Epithelial cell of esophagus (primary cell): ENCODE measurements at regions not wholly inside any gene's neighbourhood (a gene's known extent, or its start where the extent isn't known, plus 50 kb on each side); places are given as distances from the start of the nearest gene placed in this dataset.

Experiments
- DNase-seq: peaks from one replicate; pipeline ENCODE4 v3.0.0; 2010; ENCODE audit warnings: low read depth
- H3K4me3 ChIP-seq: 2 replicates; pipeline ENCODE4 v1.5.1; 2011; ENCODE audit warnings: mild to moderate bottlenecking, low read length, control low read depth
- TF ChIP-seq, protein P1 (sequence below): IDR thresholded peaks from 2 replicates; pipeline ENCODE4 v1.5.1; 2011; ENCODE audit warnings: low read depth, mild to moderate bottlenecking, low read length, control low read depth, inconsistent platforms; ENCODE audit not compliant: insufficient read depth; ENCODE audit errors: missing control alignments

GRCh38 chr11:133710681-133711240 lies 134.6 kb downstream of the SPATA19 start:
- TF ChIP-seq, protein P1, sequence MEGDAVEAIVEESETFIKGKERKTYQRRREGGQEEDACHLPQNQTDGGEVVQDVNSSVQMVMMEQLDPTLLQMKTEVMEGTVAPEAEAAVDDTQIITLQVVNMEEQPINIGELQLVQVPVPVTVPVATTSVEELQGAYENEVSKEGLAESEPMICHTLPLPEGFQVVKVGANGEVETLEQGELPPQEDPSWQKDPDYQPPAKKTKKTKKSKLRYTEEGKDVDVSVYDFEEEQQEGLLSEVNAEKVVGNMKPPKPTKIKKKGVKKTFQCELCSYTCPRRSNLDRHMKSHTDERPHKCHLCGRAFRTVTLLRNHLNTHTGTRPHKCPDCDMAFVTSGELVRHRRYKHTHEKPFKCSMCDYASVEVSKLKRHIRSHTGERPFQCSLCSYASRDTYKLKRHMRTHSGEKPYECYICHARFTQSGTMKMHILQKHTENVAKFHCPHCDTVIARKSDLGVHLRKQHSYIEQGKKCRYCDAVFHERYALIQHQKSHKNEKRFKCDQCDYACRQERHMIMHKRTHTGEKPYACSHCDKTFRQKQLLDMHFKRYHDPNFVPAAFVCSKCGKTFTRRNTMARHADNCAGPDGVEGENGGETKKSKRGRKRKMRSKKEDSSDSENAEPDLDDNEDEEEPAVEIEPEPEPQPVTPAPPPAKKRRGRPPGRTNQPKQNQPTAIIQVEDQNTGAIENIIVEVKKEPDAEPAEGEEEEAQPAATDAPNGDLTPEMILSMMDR = no peak
- DNase-seq = no peak
- H3K4me3 ChIP-seq = no peak overlapping the region

GRCh38 chr11:133710241-133710640 lies 135.1 kb downstream of the SPATA19 start:
- no peak overlapping the region for H3K4me3 ChIP-seq
- no peak for DNase-seq
- TF ChIP-seq, protein P1 = no peak

DNA sequence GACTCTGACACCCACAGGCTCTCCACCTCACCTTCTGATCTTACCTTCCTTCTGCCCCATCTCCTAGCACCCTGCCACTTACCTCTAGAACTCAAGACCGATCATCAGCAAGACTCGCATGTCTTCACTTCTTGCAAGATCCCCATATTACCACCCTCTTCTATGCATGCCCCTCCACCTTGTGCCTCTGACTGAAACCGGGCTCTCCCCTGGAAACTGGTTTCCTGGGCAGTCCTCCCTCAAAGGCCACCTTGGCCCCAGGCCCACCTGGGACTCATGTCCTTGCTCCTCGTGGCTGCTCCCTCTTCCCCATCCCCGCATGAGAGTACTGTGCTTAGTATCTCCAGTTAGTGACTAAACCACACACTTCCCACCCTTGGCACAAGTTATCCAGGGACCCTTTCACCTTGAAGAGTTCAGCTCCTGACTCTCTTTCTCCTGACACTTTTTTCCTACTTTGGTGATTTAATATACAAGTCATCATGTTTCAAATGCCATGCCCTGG lies 136.7 kb downstream of the SPATA19 start:
- DNase-seq = no peak
- TF ChIP-seq, protein P1 = no peak
- H3K4me3 ChIP-seq = no peak overlapping the region

DNA sequence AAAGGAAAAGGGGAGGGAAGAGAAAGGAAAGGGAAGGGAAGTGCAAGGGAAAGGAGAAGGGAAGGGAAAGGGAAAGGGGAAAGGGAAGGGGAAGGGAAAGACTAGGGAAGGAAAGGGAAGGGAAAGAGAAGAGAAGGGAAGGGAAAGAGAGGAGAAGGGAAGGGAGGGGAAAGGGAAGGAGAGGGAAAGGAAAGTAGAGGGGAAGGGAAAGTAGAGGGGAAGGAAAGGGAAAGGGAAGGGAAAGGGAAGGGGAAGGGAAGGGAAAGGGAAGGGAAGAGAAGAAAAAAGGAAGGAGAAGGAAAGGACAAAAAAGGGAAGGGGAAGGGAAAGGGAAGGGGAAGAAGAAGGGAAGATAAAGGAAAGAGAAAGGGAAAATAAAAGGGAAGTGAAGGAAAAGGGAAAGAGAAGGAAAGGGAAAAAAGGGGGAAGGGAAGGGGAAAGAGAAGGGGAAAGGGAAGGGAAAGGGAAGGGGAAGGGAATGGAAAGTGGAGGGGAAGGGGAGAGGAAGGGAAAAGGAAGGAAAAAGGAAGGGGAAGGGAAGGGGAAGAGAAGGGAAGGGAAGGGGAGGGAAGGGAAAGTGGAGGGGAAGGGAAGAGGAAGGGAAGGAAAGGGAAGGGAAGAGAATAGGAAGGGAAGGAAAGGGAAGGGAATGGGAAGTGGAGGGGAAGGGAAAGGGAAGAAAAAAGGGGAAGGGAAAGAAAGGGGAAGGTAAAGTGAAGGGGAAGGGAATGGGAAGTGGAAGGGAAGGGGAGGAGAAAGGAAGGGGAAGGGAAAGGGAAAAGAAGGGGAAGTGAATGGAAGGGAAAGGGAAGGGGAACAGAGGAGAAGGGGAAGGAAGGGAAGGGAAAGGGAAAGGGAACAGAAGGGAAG lies 138.2 kb downstream of the SPATA19 start:
- TF ChIP-seq, protein P1 = no peak
- no peak overlapping the region for H3K4me3 ChIP-seq
- no peak for DNase-seq

- DNase-seq = no peak
- no peak overlapping the region for H3K4me3 ChIP-seq
- TF ChIP-seq, protein P1 = no peak
These were observed 139.4 kb downstream of the SPATA19 start for GRCh38 chr11:133705873-133706272.

DNA sequence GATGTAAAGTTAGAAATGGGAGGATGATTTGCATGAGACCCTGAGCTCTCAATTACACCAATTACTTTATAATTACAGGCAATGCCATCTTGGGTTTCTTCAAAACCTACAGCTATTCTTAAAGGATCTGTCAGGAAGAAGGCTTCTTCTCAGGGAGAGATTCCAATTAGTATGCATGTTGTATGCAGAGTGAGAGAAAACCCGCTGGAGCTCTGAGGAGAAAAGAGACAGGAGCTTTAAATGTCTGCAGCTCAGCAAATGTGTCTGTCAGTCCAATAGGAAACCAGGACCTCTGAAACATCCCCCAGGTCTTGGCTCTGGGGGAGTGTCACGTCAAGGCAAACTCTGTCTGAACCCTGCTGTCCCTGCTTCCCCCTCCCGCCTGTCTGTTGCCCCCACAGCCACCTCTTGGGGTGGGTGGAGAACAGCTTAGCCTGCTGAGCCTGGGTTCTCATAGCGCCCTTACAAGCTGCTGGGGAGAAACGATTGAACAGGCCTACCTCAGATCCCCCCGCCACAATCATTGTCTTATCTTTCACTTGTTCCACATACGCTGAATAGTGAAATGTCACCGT lies 140.2 kb downstream of the SPATA19 start:
- no peak overlapping the region for H3K4me3 ChIP-seq
- TF ChIP-seq, protein P1 = no peak
- DNase-seq = no peak

GRCh38 chr11:133699071-133699470 lies 146.2 kb downstream of the SPATA19 start:
- no peak overlapping the region for H3K4me3 ChIP-seq
- no peak for DNase-seq
- TF ChIP-seq, protein P1 = no peak
